ENCODE measurements at regions not wholly inside any gene's neighbourhood (a gene's known extent, or its start where the extent isn't known, plus 50 kb on each side); places are given as distances from the start of the nearest gene placed in this dataset.
"Not testable (repeated sequence)": the region's sequence is repeated elsewhere in the genome, so short reads cannot be mapped to it uniquely, and the experiment has no call there.

- H3K27ac ChIP-seq (ENCODE audit: low read length): no peak overlapping the region
- no peaks in the 10 kb centered on the region for H3K27me3 ChIP-seq (ENCODE audit: low read depth, low read length)
Observed at GRCh38 chr20:22529150-22530019, 55.0 kb downstream of the FOXA2 start.

GRCh38 chr20:22526512-22527012 lies 57.8 kb downstream of the FOXA2 start:
- Histone ChIP-seq H3K27ac (ENCODE audit: low read length) (no peak overlapping the region), H3K4me3 (ENCODE audit: low read depth in 1 of 2, low read length in 2 of 2) (no peak overlapping the region), H3K4me1 (ENCODE audit: control insufficient read depth in 1 of 2, insufficient read depth in 2 of 2, low read length in 2 of 2) (no peaks in the 10 kb centered on the region), H3K9me3 (ENCODE audit: control insufficient read depth in 1 of 2, low read length in 2 of 2) (no peaks in the 10 kb centered on the region), H3K36me3 (ENCODE audit: control insufficient read depth in 1 of 2, insufficient read depth in 2 of 2, low read length in 2 of 2) (no peaks in the 10 kb centered on the region), H3K27me3 (ENCODE audit: low read depth, low read length) (no peaks in the 10 kb centered on the region)

More at GRCh38 chr20:22529150-22530019, 55.0 kb downstream of the FOXA2 start:
- no peaks in the 10 kb centered on the region for H3K9me3 ChIP-seq (ENCODE audit: control insufficient read depth in 1 of 2, low read length in 2 of 2)
- no peaks in the 10 kb centered on the region for H3K4me1 ChIP-seq (ENCODE audit: control insufficient read depth in 1 of 2, insufficient read depth in 2 of 2, low read length in 2 of 2)
- H3K4me3 ChIP-seq (ENCODE audit: low read depth in 1 of 2, low read length in 2 of 2): no peak overlapping the region
- H3K36me3 ChIP-seq (ENCODE audit: control insufficient read depth in 1 of 2, insufficient read depth in 2 of 2, low read length in 2 of 2): no peaks in the 10 kb centered on the region

- no peaks in the 10 kb centered on the region for H3K9me3 ChIP-seq (ENCODE audit: control insufficient read depth in 1 of 2, low read length in 2 of 2)
- no peaks in the 10 kb centered on the region for H3K4me1 ChIP-seq (ENCODE audit: control insufficient read depth in 1 of 2, insufficient read depth in 2 of 2, low read length in 2 of 2)
- H3K27me3 ChIP-seq (ENCODE audit: low read depth, low read length): no peaks in the 10 kb centered on the region
- no peak overlapping the region for H3K27ac ChIP-seq (ENCODE audit: low read length)
- H3K4me3 ChIP-seq (ENCODE audit: low read depth in 1 of 2, low read length in 2 of 2): no peak overlapping the region
- H3K36me3 ChIP-seq (ENCODE audit: control insufficient read depth in 1 of 2, insufficient read depth in 2 of 2, low read length in 2 of 2): no peaks in the 10 kb centered on the region
Observed at GRCh38 chr20:22525821-22526220, 58.6 kb downstream of the FOXA2 start.

- H3K27ac ChIP-seq (ENCODE audit: low read length): no peak overlapping the region
- no peaks in the 10 kb centered on the region for H3K4me1 ChIP-seq (ENCODE audit: control insufficient read depth in 1 of 2, insufficient read depth in 2 of 2, low read length in 2 of 2)
Observed at GRCh38 chr20:22525069-22525820, 59.1 kb downstream of the FOXA2 start.

GRCh38 chr20:22524393-22525015 lies 59.9 kb downstream of the FOXA2 start:
- H3K9me3 ChIP-seq (ENCODE audit: control insufficient read depth in 1 of 2, low read length in 2 of 2): no peaks in the 10 kb centered on the region
- no peak overlapping the region for H3K27ac ChIP-seq (ENCODE audit: low read length)
- no peaks in the 10 kb centered on the region for H3K4me1 ChIP-seq (ENCODE audit: control insufficient read depth in 1 of 2, insufficient read depth in 2 of 2, low read length in 2 of 2)
- H3K27me3 ChIP-seq (ENCODE audit: low read depth, low read length): no peaks in the 10 kb centered on the region
- no peak overlapping the region for H3K4me3 ChIP-seq (ENCODE audit: low read depth in 1 of 2, low read length in 2 of 2)
- H3K36me3 ChIP-seq (ENCODE audit: control insufficient read depth in 1 of 2, insufficient read depth in 2 of 2, low read length in 2 of 2): no peaks in the 10 kb centered on the region

More at GRCh38 chr20:22525069-22525820, 59.1 kb downstream of the FOXA2 start:
- H3K9me3 ChIP-seq (ENCODE audit: control insufficient read depth in 1 of 2, low read length in 2 of 2): no peaks in the 10 kb centered on the region
- H3K36me3 ChIP-seq (ENCODE audit: control insufficient read depth in 1 of 2, insufficient read depth in 2 of 2, low read length in 2 of 2): no peaks in the 10 kb centered on the region
- no peaks in the 10 kb centered on the region for H3K27me3 ChIP-seq (ENCODE audit: low read depth, low read length)
- H3K4me3 ChIP-seq (ENCODE audit: low read depth in 1 of 2, low read length in 2 of 2): no peak overlapping the region

- Histone ChIP-seq H3K27me3 (ENCODE audit: low read depth, low read length) (no peaks in the 10 kb centered on the region), H3K4me1 (ENCODE audit: control insufficient read depth in 1 of 2, insufficient read depth in 2 of 2, low read length in 2 of 2) (no peaks in the 10 kb centered on the region), H3K9me3 (ENCODE audit: control insufficient read depth in 1 of 2, low read length in 2 of 2) (no peaks in the 10 kb centered on the region), H3K4me3 (ENCODE audit: low read depth in 1 of 2, low read length in 2 of 2) (no peak overlapping the region), H3K36me3 (ENCODE audit: control insufficient read depth in 1 of 2, insufficient read depth in 2 of 2, low read length in 2 of 2) (no peaks in the 10 kb centered on the region), H3K27ac (ENCODE audit: low read length) (no peak overlapping the region)
Observed at GRCh38 chr20:22523499-22524392, 60.6 kb downstream of the FOXA2 start.

- H3K36me3 ChIP-seq (ENCODE audit: control insufficient read depth in 1 of 2, insufficient read depth in 2 of 2, low read length in 2 of 2): no peaks in the 10 kb centered on the region
- H3K9me3 ChIP-seq (ENCODE audit: control insufficient read depth in 1 of 2, low read length in 2 of 2): no peaks in the 10 kb centered on the region
- no peaks in the 10 kb centered on the region for H3K4me1 ChIP-seq (ENCODE audit: control insufficient read depth in 1 of 2, insufficient read depth in 2 of 2, low read length in 2 of 2)
- no peak overlapping the region for H3K27ac ChIP-seq (ENCODE audit: low read length)
- no peaks in the 10 kb centered on the region for H3K27me3 ChIP-seq (ENCODE audit: low read depth, low read length)
- H3K4me3 ChIP-seq (ENCODE audit: low read depth in 1 of 2, low read length in 2 of 2): no peak overlapping the region
Observed at GRCh38 chr20:22523128-22523498, 61.3 kb downstream of the FOXA2 start.

- no peak overlapping the region for H3K4me3 ChIP-seq (ENCODE audit: low read depth in 1 of 2, low read length in 2 of 2)
Observed at GRCh38 chr20:22522701-22523100, 61.7 kb downstream of the FOXA2 start.

GRCh38 chr20:22521940-22522339 lies 62.4 kb downstream of the FOXA2 start:
- not testable (repeated sequence) for H3K27ac ChIP-seq (ENCODE audit: low read length); H3K9me3 ChIP-seq (ENCODE audit: control insufficient read depth in 1 of 2, low read length in 2 of 2); H3K4me1 ChIP-seq (ENCODE audit: control insufficient read depth in 1 of 2, insufficient read depth in 2 of 2, low read length in 2 of 2); H3K4me3 ChIP-seq (ENCODE audit: low read depth in 1 of 2, low read length in 2 of 2); H3K27me3 ChIP-seq (ENCODE audit: low read depth, low read length); H3K36me3 ChIP-seq (ENCODE audit: control insufficient read depth in 1 of 2, insufficient read depth in 2 of 2, low read length in 2 of 2)

More at GRCh38 chr20:22522701-22523100, 61.7 kb downstream of the FOXA2 start:
- Histone ChIP-seq H3K4me1 (ENCODE audit: control insufficient read depth in 1 of 2, insufficient read depth in 2 of 2, low read length in 2 of 2) (no peaks in the 10 kb centered on the region), H3K9me3 (ENCODE audit: control insufficient read depth in 1 of 2, low read length in 2 of 2) (no peaks in the 10 kb centered on the region), H3K27ac (ENCODE audit: low read length) (no peak overlapping the region), H3K36me3 (ENCODE audit: control insufficient read depth in 1 of 2, insufficient read depth in 2 of 2, low read length in 2 of 2) (no peaks in the 10 kb centered on the region), H3K27me3 (ENCODE audit: low read depth, low read length) (no peaks in the 10 kb centered on the region)

GRCh38 chr20:22520381-22520780 lies 64.0 kb downstream of the FOXA2 start:
- Histone ChIP-seq H3K27me3 (ENCODE audit: low read depth, low read length) (no peaks in the 10 kb centered on the region), H3K36me3 (ENCODE audit: control insufficient read depth in 1 of 2, insufficient read depth in 2 of 2, low read length in 2 of 2) (no peaks in the 10 kb centered on the region), H3K4me1 (ENCODE audit: control insufficient read depth in 1 of 2, insufficient read depth in 2 of 2, low read length in 2 of 2) (no peaks in the 10 kb centered on the region), H3K27ac (ENCODE audit: low read length) (no peak overlapping the region), H3K4me3 (ENCODE audit: low read depth in 1 of 2, low read length in 2 of 2) (no peak overlapping the region), H3K9me3 (ENCODE audit: control insufficient read depth in 1 of 2, low read length in 2 of 2) (no peaks in the 10 kb centered on the region)
